Parathyroid adenoma (tissue), 2 donors: ENCODE measurements at regions not wholly inside any gene's neighbourhood (a gene's known extent, or its start where the extent isn't known, plus 50 kb on each side); places are given as distances from the start of the nearest gene placed in this dataset.

Experiments used
- H2AFZ ChIP-seq: fragments of 300-600 bp; sonication (generic); one replicate; pipeline ENCODE4 v1.7.0; 2017; ENCODE audit warnings: antibody characterized with exemption, mild to moderate bottlenecking
- H3K27ac ChIP-seq: fragments of 300-600 bp; sonication (generic); one replicate; pipeline ENCODE4 v1.7.0; 2017
- H3K27me3 ChIP-seq: fragments of 300-600 bp; sonication (generic); one replicate; pipeline ENCODE4 v1.7.0; 2017; ENCODE audit warnings: low read length; ENCODE audit not compliant: control insufficient read depth, insufficient read depth
- H3K36me3 ChIP-seq: fragments of 300-600 bp; sonication (generic); one replicate; pipeline ENCODE4 v1.7.0; 2017; ENCODE audit warnings: low read length; ENCODE audit not compliant: control insufficient read depth, insufficient read depth
- H3K4me1 ChIP-seq: fragments of 300-600 bp; sonication (generic); one replicate; pipeline ENCODE4 v1.7.0; 2017; ENCODE audit warnings: control low read depth
- H3K4me2 ChIP-seq: fragments of 300-600 bp; sonication (generic); one replicate; pipeline ENCODE4 v1.7.0; 2017; ENCODE audit warnings: low read length
- H3K4me3 ChIP-seq: fragments of 300-600 bp; sonication (generic); one replicate; pipeline ENCODE4 v1.7.0; 2017; ENCODE audit warnings: low read depth, low read length
- H3K79me2 ChIP-seq: fragments of 300-600 bp; sonication (generic); one replicate; pipeline ENCODE4 v1.7.0; 2017; ENCODE audit warnings: control low read depth
- H3K9ac ChIP-seq: fragments of 300-600 bp; sonication (generic); one replicate; pipeline ENCODE4 v1.7.0; 2017; ENCODE audit warnings: mild to moderate bottlenecking
- H3K9me3 ChIP-seq: fragments of 300-600 bp; sonication (generic); one replicate; pipeline ENCODE4 v1.7.0; 2017; ENCODE audit warnings: low read length; ENCODE audit not compliant: control insufficient read depth
- CTCF ChIP-seq: fragments of 300-600 bp; sonication (generic); IDR thresholded peaks from one replicate; pipeline ENCODE4 v1.7.0; 2017; ENCODE audit warnings: antibody characterized with exemption, mild to moderate bottlenecking
- donor health status: primary hyperparathyroidism.

GRCh38 chr12:3336606-3337311 lies 154.2 kb upstream of the PRMT8 start:
- no peak for TF ChIP-seq CTCF
- Histone ChIP-seq H3K79me2 (no peaks in the 10 kb centered on the region), H3K9ac (no peak overlapping the region), H2AFZ (no peak overlapping the region), H3K9me3 (no peaks in the 10 kb centered on the region), H3K4me3 (no peak overlapping the region), H3K4me1 (no peaks in the 10 kb centered on the region), H3K27me3 (no peaks in the 10 kb centered on the region), H3K36me3 (no peaks in the 10 kb centered on the region), H3K27ac (no peak overlapping the region), H3K4me2 (no peak overlapping the region)

DNA sequence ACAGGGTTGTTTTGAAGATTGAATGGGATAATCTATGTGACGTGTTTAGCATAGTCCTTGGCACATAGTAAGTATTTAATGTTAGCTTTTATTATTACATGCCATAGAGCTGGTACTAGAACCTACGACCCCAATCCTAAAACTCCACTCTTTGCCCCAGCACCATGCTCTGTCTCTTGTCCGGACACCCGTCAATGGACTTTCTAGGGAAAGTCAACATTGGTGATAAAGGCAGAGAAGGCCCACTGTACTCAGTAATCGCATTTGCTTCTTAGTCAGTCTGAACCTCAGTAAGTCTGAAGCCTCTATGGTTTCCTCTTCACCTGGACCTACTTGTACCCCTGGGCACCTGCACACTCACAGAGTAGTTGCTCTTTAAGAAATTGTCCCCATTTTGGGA lies 153.1 kb upstream of the PRMT8 start:
- no peak overlapping the region for H3K4me2 ChIP-seq
- H3K9me3 ChIP-seq, result no peaks in the 10 kb centered on the region
- H3K79me2 ChIP-seq, result no peaks in the 10 kb centered on the region
- H2AFZ ChIP-seq, result no peak overlapping the region
- no peak overlapping the region for H3K9ac ChIP-seq
- H3K27ac ChIP-seq, result no peak overlapping the region
- H3K4me1 ChIP-seq, result no peaks in the 10 kb centered on the region
- no peak overlapping the region for H3K4me3 ChIP-seq
- TF ChIP-seq CTCF, result no peak
- no peaks in the 10 kb centered on the region for H3K36me3 ChIP-seq
- H3K27me3 ChIP-seq, result no peaks in the 10 kb centered on the region

GRCh38 chr12:3339221-3339620 lies 151.8 kb upstream of the PRMT8 start:
- no peak for TF ChIP-seq CTCF
- no peak overlapping the region for H3K4me3 ChIP-seq
- H3K9me3 ChIP-seq, result no peaks in the 10 kb centered on the region
- H3K36me3 ChIP-seq, result no peaks in the 10 kb centered on the region
- no peak overlapping the region for H3K27ac ChIP-seq
- H3K4me2 ChIP-seq, result no peak overlapping the region
- H3K4me1 ChIP-seq, result no peaks in the 10 kb centered on the region
- no peaks in the 10 kb centered on the region for H3K27me3 ChIP-seq
- H3K9ac ChIP-seq, result no peak overlapping the region
- no peaks in the 10 kb centered on the region for H3K79me2 ChIP-seq
- H2AFZ ChIP-seq, result no peak overlapping the region

DNA sequence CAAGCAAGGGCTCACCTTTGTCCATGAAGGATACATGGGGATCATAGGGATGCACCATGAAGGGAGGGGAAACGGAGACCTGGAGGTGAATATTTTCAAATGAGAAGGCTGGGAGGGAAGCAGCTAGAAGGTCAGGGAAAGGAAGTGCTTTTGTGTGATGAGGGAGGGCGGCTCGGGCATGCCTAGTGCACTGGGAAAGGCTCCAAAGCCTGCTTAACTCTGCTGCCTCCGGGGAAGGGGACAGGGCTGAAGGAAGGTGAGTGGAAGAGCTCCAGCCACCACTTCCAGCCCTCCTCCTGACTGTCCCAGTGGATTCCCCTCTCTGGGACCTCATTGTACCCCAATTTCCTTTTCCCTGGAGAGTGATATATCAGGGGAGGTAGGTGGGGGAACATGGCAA lies 149.4 kb upstream of the PRMT8 start:
- TF ChIP-seq CTCF, result no peak
- Histone ChIP-seq H2AFZ (peak overlapping the region; percentile 45), H3K4me2 (no peak overlapping the region), H3K36me3 (no peaks in the 10 kb centered on the region), H3K4me1 (no peaks in the 10 kb centered on the region), H3K4me3 (no peak overlapping the region), H3K9me3 (no peaks in the 10 kb centered on the region), H3K27me3 (no peaks in the 10 kb centered on the region), H3K79me2 (no peaks in the 10 kb centered on the region), H3K27ac (no peak overlapping the region), H3K9ac (no peak overlapping the region)

GRCh38 chr12:3342051-3342450 lies 149.0 kb upstream of the PRMT8 start:
- Histone ChIP-seq H3K27ac (no peak overlapping the region), H3K4me1 (no peaks in the 10 kb centered on the region), H3K36me3 (no peaks in the 10 kb centered on the region), H3K9me3 (no peaks in the 10 kb centered on the region), H2AFZ (peak overlapping the region; percentile 45), H3K79me2 (no peaks in the 10 kb centered on the region), H3K27me3 (no peaks in the 10 kb centered on the region), H3K4me3 (no peak overlapping the region), H3K4me2 (no peak overlapping the region), H3K9ac (no peak overlapping the region)
- peak; percentile 73 for TF ChIP-seq CTCF
